ENCODE measurements at regions not wholly inside any gene's neighbourhood (a gene's known extent, or its start where the extent isn't known, plus 50 kb on each side); places are given as distances from the start of the nearest gene placed in this dataset.

- TF ChIP-seq FOXP2 (optimal IDR thresholded peaks at IDR 0.05; ENCODE audit: borderline replicate concordance, extremely low read depth, extremely low read length, insufficient read depth) (no peak), REST (IDR thresholded peaks at IDR 0.05; ENCODE audit: insufficient read depth in 1 of 2, low read depth in 2 of 2, low read length in 2 of 2) (no peak), POLR2AphosphoS5 (IDR thresholded peaks at IDR 0.05; ENCODE audit: low read depth, low read length) (no peak), SIN3A (IDR thresholded peaks at IDR 0.05; ENCODE audit: borderline replicate concordance, insufficient read depth, low read length) (no peak), TAF1 (IDR thresholded peaks at IDR 0.05; ENCODE audit: borderline replicate concordance, insufficient read depth, low read length) (no peak)
These were observed 211.5 kb upstream of the TOX3 start for GRCh38 chr16:52758473-52758855.

GRCh38 chr16:52757746-52758472 lies 211.0 kb upstream of the TOX3 start:
- TF ChIP-seq POLR2AphosphoS5 (IDR thresholded peaks at IDR 0.05; ENCODE audit: low read depth, low read length) = no peak
- no peak for TF ChIP-seq SIN3A (IDR thresholded peaks at IDR 0.05; ENCODE audit: borderline replicate concordance, insufficient read depth, low read length)
- no peak for TF ChIP-seq TAF1 (IDR thresholded peaks at IDR 0.05; ENCODE audit: borderline replicate concordance, insufficient read depth, low read length)
- no peak for TF ChIP-seq REST (IDR thresholded peaks at IDR 0.05; ENCODE audit: insufficient read depth in 1 of 2, low read depth in 2 of 2, low read length in 2 of 2)
- TF ChIP-seq FOXP2 (optimal IDR thresholded peaks at IDR 0.05; ENCODE audit: borderline replicate concordance, extremely low read depth, extremely low read length, insufficient read depth) = no peak

- TF ChIP-seq REST (IDR thresholded peaks at IDR 0.05; ENCODE audit: insufficient read depth in 1 of 2, low read depth in 2 of 2, low read length in 2 of 2) = no peak
- TF ChIP-seq FOXP2 (optimal IDR thresholded peaks at IDR 0.05; ENCODE audit: borderline replicate concordance, extremely low read depth, extremely low read length, insufficient read depth) = no peak
- TF ChIP-seq SIN3A (IDR thresholded peaks at IDR 0.05; ENCODE audit: borderline replicate concordance, insufficient read depth, low read length) = no peak
- no peak for TF ChIP-seq TAF1 (IDR thresholded peaks at IDR 0.05; ENCODE audit: borderline replicate concordance, insufficient read depth, low read length)
- TF ChIP-seq POLR2AphosphoS5 (IDR thresholded peaks at IDR 0.05; ENCODE audit: low read depth, low read length) = no peak
These were observed 210.0 kb upstream of the TOX3 start for GRCh38 chr16:52756812-52757517.

- TF ChIP-seq FOXP2 (optimal IDR thresholded peaks at IDR 0.05; ENCODE audit: borderline replicate concordance, extremely low read depth, extremely low read length, insufficient read depth) (no peak), TAF1 (IDR thresholded peaks at IDR 0.05; ENCODE audit: borderline replicate concordance, insufficient read depth, low read length) (no peak), REST (IDR thresholded peaks at IDR 0.05; ENCODE audit: insufficient read depth in 1 of 2, low read depth in 2 of 2, low read length in 2 of 2) (no peak), POLR2AphosphoS5 (IDR thresholded peaks at IDR 0.05; ENCODE audit: low read depth, low read length) (no peak), SIN3A (IDR thresholded peaks at IDR 0.05; ENCODE audit: borderline replicate concordance, insufficient read depth, low read length) (no peak)
These were observed 208.5 kb upstream of the TOX3 start for GRCh38 chr16:52755396-52755795.
